IPS DF 4.7 (cell line): ENCODE measurements at regions not wholly inside any gene's neighbourhood (a gene's known extent, or its start where the extent isn't known, plus 50 kb on each side); places are given as distances from the start of the nearest gene placed in this dataset.

Source experiments
- DNase-seq: peaks from one replicate; pipeline ENCODE4 v3.0.0-alpha.2; 2013; ENCODE audit warnings: low spot score; ENCODE audit errors: extremely low read depth

GRCh38 chr10:111875725-111876124, 307.8 kb downstream of the GPAM start:
- no peak for DNase-seq

GRCh38 chr10:111877258-111877657, 306.3 kb downstream of the GPAM start:
- DNase-seq: no peak

- DNase-seq: no peak
These were observed 303.6 kb downstream of the GPAM start for GRCh38 chr10:111879969-111880368.

DNA sequence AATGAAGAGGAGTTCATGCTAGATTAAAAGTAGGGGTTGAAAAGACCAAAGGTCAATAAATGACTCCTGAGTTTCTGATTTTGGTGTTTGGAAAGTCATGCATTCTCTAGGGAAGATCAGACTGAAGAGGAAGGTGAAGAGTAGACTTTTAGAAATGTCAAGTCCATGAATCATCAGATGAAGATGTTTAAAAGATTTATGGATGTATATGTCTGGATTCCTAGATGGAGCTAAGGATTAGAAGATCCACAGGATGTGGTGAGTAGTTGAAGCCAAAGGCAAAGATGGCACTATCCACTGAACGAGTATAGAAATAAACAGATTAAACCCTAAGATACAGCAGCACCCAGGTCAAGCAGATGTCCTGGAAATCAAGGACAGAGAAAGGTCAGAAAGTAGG, 298.5 kb downstream of the GPAM start:
- no peak for DNase-seq

DNA sequence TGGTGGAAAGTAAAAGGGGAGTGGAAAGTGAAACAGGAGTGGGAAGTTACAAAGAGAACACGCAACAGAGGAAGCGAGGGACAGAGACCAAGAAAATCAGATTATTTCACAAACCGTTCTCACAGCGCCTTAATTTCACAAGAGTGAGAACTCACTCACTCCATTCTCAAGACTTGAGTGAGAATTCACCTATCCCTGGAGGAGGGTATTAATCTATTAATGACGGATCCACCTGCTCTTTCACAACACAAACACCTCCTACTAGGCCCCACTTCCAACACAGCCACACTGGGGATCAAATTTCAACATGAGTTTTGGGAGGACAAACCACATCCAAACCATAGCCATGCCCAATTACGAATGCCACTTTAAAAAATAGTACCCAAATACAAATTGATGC, 297.6 kb downstream of the GPAM start:
- no peak for DNase-seq

- DNase-seq: no peak
These were observed 296.3 kb downstream of the GPAM start for GRCh38 chr10:111887266-111887665.

GRCh38 chr10:111890046-111890445, 293.5 kb downstream of the GPAM start:
- DNase-seq: no peak

DNA sequence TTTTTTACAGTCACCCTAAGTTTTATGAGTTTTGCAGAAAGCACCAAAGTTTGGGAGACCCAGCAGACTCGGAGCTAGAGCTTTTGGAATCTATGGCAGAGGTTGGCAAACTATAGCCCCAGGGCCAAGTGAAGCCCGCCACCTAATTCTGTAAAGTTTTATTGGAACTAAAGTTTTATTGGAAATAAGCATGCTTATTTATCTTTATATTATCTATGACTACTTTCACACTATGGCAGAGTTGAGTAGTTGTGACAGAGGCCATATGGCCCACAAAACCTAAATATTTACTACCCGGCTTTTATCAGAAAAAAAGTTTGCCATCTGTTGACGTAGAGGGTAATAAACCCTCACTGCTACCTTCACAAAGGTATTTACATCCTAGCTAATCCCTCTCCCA, 267.6 kb downstream of the GPAM start:
- no peak for DNase-seq

- DNase-seq: no peak
These were observed 261.7 kb downstream of the GPAM start for GRCh38 chr10:111921821-111922220.

DNA sequence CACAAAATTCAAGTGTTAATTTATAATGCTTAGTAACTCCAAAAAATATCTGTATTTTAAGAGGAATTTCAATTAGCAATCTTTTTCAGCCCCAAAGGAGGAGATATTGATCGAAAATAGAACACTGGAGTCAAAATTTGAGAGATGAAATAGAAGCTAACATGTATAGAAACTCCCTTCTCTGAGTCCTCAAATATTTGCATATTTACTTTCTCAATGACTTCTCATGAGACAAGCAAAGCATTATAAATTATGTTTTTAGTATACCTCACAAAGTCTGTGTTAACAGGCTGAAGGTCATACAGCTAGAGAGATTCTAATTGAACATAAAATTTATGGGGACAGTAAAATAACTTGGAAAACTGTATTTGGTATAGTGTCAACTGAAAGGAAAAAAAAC, 260.5 kb downstream of the GPAM start:
- no peak for DNase-seq

- no peak for DNase-seq
These were observed 257.3 kb downstream of the GPAM start for GRCh38 chr10:111926286-111926685.

DNA sequence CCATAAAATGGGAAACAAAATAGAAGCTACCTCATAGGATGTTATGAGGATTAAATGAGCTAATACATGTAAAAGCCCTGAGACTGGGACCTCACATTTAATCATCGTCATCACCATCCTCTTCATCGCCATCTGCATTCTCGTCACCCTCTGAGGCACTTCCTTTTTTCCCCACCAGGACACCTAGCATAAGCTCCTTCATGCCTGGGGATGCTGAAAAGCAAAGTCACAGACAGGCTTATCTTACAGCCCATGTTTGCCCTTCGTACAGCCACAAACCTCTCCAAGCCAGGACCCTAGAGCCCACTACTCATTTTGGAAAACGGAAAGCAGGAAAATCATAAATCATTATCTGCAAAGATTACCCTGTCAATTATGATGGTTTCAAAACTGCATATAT, 249.6 kb downstream of the GPAM start:
- DNase-seq: no peak

DNA sequence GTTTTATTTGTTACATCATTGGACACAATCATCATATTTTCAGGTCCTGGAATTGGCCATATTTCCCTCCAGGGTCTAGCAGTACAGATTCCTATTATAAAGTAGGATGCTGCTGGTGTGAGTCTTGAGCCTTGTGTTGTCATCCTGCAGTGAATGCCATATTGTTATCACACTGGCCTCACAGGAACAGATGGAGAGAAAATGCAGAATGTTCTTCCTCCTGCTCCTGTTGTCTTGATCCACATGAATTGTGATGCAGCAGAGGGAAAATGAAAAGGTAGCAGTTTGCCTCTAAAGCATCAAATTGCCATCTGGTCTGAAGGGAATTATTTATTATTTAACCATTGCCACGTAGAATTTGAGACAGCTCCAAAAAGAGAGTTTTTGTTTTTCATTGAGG, 248.6 kb downstream of the GPAM start:
- no peak for DNase-seq

DNA sequence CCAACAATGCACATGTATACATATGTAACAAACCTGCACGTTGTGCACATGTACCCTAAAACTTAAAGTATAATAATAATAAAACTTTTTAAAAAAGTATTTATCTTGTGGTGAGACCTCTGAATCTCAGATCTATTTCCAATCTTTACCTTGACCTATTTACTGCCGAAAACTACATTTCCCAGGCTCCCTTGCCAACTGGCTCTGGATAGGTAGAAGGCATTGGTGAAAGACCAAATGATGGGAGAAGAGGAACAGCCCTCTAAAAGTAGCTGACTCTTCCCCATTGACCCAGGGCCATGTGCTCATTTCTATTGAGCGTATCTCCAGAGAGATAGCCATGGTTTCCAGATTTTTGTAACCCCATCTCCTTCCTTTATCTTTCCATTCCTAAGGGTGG, 247.4 kb downstream of the GPAM start:
- no peak for DNase-seq

GRCh38 chr10:111944331-111944730, 239.2 kb downstream of the GPAM start:
- no peak for DNase-seq

- DNase-seq: no peak
These were observed 229.6 kb downstream of the GPAM start for GRCh38 chr10:111953949-111954348.

- DNase-seq: no peak
These were observed 229.2 kb downstream of the GPAM start for GRCh38 chr10:111954386-111954785.

DNA sequence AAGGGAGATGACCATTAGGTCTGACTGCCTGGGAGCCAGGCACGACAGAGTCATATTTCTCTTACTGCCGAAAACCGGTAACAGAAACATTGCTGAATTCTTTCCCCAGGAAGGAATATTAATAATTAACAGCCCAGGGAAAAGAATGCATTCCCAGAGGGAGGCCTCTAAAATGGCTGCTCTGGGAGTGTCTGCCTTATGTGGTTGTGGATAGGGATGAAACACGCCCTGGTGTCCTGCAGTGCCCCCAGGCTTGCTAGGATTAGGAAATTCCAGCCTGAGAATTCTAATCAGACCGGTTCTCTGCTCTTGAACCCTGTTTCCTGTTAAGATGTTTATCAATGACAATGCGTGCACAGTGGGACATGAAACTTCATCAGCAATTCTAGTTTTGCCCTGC, 226.7 kb downstream of the GPAM start:
- no peak for DNase-seq

GRCh38 chr10:111962951-111963350, 220.6 kb downstream of the GPAM start:
- DNase-seq: no peak

GRCh38 chr10:111967116-111967515, 216.4 kb downstream of the GPAM start:
- DNase-seq: no peak

- no peak for DNase-seq
These were observed 216.0 kb downstream of the GPAM start for GRCh38 chr10:111967547-111967946.

DNA sequence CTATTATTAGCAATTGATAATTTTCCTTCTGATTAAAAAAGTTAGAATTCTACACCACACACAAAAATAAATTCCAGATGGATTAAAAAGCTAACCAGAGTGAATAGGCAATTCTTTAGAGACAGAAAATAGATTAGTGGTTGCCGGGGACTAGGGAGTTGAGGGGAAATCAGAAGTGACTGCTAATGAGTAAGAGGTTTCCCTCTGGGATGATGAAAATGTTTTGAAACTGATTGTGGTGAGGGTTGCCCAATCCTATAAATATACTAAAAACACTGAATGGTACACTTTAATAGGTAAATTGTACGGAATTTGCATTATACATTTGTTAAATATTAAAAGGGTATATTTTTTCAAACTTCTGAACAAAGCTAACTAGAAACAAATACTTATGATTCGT, 214.9 kb downstream of the GPAM start:
- DNase-seq: no peak

DNA sequence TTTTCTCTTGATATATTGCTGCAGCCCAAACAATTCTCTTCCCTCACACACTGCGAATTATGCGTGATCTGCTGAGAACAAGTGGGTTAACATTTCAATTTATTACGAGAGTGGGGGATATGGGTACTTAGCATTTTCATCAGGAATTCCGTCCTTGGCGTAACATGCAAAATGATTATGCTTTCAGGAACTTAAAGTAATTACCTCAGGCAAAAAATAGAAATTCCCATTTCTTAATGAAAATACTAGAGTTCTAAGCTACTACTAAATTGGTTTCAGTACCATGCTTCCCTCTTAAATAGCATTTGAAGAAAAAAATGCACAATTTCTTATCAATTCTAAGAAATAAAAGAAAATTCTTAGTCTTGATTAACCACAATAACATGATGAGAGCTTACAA, 213.5 kb downstream of the GPAM start:
- no peak for DNase-seq

- no peak for DNase-seq
These were observed 211.5 kb downstream of the GPAM start for GRCh38 chr10:111972109-111972508.

DNA sequence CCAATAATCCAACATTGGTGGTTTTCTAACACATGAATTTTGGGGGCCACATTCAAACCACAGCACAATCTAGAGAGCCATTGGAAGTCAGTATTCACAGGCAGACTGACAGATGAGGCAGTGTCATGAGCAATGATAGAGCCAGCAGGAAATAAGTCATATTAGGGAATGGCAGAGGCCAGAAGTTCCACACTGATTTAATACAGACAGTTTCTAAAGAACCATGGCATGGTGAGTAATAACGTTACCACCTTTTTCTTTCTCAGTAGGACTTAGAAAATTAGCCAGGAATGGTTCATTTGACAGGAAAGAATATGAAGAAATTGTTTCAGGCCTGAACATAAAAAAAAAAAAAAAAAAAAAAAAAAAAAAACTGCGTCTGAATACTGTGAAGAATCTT, 210.3 kb downstream of the GPAM start:
- DNase-seq: no peak
